GM19463 (cell line): ENCODE measurements at regions not wholly inside any gene's neighbourhood (a gene's known extent, or its start where the extent isn't known, plus 50 kb on each side); places are given as distances from the start of the nearest gene placed in this dataset.

Experiments used
- ATAC-seq: cut with Tn5 transposase; IDR thresholded peaks from one replicate; pipeline ENCODE4 v1.9.1; 2021; ENCODE audit warnings: mild to moderate bottlenecking, moderate library complexity; ENCODE audit not compliant: unreplicated experiment

DNA sequence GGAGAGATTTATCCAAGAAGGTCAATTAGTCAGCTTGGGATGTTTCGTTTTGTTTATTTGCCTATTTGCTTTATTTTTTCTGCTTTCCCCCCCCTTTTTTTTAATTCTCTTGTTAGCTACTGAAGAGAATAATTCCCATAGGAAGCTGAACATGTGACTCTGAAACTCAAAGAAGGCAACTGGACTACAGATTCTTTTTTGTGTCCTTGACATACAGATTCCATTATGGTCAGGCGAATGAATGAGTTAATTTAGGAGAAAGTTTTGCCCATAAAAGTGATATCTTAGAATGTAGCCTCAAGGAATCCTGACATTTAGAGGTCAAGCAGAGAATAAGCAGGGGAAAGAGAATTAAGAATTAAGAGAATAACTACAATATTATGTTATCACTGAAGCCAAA is 514.2 kb upstream of the LINC00305 start:
- ATAC-seq: no peak

DNA sequence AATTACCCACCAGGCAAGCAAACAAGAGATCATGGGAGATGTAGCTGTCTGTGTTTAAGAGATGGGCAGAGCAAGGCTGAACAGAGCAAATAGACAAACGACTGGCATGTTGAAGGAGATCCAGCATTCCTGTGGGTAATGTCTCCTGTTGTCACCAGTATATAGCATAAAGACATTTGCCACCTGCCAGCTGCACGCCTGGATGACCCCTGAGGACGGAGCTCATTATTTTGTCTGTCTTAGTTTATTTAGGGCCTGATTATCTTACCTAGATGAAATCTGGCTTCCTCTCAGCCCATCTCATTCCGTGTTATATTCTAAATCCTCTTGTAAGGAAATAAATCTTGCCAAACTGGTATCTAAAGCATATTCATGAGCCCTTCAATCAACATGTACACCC is 510.3 kb upstream of the LINC00305 start:
- ATAC-seq: no peak

DNA sequence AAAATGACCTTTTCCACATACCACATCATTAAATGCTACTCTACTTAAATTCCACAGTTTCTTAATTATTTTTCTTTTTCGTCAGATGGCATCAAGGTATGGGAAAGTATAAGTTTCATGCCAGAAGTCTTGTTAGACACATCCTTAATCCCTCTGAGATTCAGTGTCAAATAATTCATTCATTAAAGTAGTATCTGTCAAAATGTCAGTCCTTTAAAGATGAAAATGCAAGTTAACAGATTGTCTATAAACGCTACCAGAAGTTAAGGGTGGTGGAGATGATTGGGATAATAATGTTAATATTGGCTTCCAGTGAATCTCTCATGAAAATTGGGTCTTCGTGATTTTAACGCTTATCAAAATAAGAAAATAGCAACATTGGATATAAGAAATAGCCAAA is 504.2 kb upstream of the LINC00305 start:
- no peak for ATAC-seq

DNA sequence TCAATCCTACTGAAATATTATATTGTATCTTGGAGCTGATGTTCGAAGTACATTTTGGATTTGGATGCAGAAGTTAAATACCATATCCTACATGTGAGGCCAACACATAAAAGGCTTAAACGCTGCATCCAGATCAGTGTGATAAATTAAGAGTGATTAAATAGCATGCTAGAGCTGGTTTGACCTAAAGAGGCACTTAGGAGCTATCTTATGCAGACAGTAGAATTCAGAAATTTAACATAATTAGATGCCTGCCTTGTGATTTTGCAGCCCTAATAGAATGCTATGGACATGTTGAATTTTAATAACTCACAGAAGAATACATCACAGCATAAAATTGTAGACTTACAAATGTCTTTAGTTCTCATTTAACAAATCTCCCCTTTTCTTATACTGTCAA is 501.2 kb upstream of the LINC00305 start:
- ATAC-seq: no peak

DNA sequence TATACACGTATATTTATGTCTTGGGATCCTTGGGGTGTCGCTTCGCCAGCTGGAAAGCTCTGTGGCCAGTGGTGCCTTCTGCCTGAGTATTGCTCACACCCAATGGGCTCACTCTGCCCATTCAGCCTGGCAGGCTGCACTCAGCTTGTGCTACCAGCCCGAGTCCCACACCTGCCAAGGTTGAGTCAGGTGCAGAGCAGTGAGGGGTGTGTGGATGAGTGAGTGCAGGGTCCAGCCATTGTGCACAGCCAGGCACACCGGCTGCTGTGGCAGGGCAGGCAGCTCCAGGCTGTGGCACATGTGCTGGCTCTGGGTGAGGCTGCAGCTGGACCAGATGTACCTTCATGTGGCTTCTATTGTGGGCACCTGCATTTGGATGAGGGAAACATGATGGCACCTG is 496.9 kb upstream of the LINC00305 start:
- ATAC-seq: no peak

DNA sequence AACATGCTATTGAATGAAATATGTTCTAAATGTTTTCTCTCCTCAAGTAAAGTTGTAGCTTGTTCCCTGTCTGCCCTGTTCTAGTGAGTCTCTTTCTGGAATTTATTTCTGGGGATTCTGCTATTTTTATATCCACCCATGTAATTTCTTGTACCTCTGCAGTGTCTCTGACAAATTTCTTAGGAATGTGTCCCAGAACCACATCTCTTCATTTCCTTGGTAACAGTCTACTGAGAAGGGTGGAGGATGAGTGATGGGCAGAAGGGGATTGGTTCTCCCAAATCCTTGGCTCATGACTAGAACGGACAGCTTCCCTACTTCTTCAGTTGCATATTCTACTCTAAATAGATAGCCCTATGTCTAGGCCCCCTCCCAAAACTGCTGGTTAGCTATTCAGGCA is 490.6 kb upstream of the LINC00305 start:
- ATAC-seq: no peak

DNA sequence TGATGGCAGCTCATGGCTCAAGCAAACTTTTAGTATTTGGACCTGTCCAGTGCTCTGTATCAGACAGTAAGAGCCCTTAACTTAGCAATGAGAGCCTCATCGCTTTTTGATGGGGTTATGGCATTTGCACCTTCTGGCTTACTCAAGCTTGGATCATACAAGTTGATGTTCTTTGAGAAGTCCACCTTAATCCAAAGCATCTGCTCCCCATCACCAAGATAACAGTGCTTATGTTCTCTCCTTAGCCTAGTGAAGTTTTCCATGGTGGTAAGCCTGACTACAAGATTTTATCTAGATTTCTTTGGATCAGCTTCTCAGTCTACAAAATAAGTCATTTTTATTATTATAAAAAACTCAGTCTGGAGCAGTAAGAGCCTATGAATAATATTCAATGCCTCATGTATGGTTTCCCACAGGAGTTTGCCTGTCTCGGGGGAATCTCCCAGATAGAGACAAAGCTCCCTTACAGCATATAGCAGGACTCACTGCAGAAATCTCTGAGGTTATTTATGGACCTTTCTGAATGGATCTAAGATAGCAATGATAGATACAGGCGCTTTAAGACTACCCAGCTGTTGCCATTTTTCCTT is 472.2 kb upstream of the LINC00305 start:
- ATAC-seq: no peak

DNA sequence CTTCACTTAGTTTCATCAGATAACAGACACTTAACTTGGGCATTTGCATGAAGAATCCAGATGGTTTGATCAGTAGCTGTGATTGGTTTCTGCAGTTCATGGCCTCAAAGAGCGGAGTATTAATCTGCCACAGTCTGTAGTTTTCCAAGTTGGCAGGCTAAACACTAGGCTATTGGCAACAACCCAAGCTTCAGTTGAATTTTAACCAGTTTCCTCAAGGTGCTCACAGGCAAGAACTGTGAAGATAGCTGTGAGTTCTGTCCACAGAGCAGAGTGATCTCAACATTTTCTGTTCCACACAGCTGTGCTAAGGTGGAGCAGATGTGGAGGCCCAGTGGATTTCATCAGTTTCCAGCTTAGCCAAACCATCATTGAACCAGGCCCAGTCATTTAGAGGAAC is 469.5 kb upstream of the LINC00305 start:
- no peak for ATAC-seq

DNA sequence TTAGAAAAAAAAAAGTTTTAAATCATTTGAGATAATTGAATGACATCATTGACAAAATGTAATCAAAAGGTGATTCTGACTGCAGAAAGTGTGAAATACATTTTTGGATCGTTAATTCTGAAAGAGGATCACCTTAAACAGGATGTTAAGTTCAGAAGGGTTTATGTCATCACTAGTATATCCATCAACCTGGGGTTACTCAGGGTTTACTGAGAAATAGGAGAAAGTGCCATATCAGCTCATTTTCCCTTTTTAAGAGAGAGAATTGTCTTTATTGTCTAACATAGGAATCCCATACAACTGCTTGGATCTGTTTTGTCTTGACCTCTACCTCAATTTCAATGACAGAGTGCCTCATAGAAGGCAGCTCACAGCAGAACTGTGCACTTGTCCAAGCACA is 466.1 kb upstream of the LINC00305 start:
- no peak for ATAC-seq

DNA sequence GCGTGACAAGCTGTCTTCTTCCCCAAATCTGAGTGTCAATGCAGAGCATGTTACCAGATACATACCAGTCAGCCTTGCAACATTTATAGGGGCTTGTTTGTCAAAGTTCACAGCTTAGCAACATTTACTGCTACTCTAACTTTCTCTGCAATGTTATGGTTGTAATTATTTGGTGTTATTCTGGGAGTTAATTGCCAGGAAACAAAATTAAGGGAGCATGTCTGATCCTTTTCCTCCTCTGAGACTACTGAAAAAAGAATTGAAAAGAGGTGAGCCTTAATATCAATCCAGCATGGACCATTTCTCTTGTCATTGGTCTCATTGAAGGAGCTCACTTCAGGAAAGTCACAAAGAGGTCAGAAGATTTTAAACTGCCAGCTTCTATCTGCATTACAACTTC is 465.6 kb upstream of the LINC00305 start:
- no peak for ATAC-seq

DNA sequence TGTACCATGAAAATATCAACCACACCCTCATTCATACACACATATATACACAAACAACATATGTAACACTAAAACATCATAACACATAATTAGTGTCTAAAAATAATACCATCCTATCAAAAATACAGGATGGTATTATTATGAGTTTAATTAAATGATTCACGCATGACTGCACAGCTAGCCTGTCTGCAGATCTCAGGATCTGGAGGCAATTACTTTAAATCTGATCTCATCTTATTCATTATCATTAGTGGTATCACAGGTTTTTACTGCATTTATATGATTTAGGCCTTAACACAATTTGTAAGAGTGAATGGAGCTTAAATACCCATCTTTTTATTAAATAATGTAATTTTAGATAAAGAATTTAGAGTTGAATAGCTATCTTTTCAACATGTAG is 443.4 kb upstream of the LINC00305 start:
- ATAC-seq: no peak

DNA sequence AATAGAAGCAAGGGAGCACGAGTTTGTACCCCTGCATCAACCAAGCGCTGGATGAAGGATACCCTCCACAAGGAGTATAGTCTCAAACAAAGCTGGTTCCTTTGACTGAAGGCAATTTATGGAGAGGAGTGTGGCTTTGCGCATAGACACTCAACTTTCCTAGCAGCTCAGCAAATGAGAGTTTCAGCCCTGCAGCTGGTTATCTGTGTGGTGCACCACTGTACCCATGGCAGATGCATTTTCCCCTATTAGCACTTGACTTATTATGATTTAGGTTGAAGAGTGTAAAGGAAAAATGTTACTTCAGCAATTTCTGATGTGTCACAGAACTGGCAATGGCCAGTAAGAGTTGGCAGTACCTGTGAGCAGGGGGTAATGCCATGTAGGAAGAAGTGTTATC is 440.1 kb upstream of the LINC00305 start:
- no peak for ATAC-seq

DNA sequence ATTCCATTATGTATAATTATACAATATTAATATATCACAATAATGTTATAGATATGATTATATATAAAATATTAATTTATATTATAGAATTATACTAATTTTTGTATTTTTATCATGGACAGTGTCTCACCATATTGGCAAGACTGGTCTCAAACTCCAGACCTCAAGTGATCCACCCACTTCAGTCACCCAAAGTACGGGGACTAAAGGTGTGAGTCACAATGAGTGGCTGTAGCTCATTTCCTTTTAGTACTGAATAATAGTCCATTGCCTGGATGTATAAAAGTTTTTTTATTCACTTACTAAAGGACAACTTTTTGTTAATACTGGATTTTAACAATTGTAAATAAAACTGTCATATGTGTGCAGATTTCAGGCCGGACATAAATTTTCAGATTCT is 417.6 kb upstream of the LINC00305 start:
- ATAC-seq: no peak

DNA sequence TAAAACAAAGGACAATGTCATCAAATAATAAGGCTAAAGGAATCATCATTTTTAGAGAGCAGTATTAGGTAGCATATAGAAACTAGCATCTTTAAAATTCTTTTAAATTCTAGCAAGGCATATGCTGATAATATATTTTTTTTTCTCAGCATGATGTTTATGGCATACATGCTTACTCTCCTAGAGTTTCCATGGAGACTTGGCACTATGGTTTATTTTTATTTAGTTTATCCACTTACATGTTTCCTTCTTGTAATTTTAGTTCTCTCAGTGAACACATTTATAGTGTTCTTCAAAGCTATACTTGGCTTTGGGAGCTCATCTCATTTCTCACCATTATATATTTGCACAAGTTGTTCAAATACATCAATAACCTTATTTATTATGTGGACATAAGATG is 413.8 kb upstream of the LINC00305 start:
- ATAC-seq: no peak

DNA sequence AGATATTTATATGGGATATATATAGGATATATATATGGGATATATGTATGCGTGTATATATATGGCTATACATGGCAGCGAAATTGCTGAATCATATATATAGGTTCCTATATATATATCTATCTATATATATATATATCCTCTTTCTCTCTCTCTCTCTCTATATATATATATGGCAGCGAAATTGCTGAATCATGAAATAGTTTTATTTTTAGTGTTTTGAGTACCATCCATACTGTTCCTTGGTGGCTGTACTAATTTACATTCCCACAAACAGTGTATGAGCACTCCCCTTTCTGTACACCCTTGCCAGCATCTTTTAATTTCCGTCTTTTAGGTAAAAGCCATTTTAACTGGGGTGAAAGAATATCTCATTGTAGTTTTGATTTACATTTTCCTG is 397.6 kb upstream of the LINC00305 start:
- no peak for ATAC-seq

DNA sequence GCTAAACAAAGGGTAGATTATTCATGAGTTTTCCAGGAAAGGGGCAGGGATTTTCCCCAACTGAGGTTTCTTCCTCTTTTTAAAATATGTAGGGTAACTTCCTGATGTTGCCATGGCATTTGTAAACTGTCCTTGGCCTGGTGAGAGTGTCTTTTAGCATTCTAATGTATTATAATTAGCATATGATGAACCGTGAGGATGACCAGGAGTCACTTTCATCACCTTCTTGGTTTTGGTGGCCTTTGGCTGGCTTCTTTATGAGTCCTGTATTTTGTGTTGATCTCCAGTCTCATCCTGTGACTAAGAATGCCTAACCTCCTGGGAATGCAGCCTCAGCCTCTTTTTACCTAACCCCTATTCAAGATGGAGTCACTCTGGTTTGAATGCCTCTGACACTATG is 391.0 kb upstream of the LINC00305 start:
- ATAC-seq: no peak

DNA sequence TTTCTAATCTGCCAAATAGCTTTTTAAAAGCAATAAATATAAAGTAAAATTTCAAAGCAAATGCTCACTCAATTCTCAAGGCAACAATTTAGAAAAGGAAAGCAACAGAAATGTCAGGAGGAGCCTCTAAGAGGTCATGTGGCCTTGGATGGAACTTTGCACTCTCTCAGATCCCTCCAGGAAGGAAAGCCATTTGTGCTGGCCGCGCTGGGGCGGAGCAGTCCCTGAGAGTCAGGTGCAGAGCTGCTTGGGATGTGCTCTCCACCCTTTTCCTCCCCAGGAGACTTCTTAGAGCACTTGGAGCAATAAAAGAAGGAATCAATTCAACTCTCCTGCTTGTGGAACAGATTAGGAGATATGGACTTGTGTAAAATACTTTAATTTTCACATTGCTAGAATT is 379.8 kb upstream of the LINC00305 start:
- ATAC-seq: no peak

DNA sequence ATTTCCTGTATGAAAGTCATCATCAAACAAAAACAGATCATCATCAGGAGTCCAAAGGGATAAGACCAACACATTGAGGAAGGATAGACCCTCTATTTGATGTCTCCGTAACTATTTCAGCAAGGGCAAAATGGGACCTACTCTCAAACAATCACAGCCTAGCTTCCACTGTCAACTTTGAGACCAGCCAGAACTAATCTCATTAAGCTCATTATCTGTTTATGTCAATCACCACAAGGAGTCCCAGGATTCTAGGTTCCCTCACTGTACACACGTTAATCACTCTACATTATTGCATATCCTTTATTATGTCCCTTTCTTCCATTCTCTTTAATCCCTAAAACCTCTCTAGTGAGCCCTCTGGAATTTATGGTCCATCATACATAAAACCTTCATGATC is 370.3 kb upstream of the LINC00305 start:
- no peak for ATAC-seq

DNA sequence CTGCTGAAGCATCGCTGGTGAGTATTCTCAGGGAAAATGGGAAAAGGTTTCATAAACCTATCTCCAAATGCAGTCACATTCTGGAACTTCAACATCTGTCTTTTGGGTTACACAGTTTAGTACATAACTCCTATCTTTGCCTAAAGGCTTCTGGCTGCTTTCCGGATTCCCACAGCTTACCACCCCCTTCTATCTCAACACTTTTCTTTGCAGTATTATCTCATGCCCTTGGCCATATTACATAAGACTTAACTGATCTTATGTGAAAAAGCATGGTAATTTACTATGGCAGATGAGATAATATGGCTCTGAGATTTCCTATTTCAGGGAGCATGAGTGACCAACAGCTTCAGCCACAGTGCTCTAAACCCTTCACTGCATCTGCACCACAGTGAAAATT is 369.3 kb upstream of the LINC00305 start:
- ATAC-seq: no peak

DNA sequence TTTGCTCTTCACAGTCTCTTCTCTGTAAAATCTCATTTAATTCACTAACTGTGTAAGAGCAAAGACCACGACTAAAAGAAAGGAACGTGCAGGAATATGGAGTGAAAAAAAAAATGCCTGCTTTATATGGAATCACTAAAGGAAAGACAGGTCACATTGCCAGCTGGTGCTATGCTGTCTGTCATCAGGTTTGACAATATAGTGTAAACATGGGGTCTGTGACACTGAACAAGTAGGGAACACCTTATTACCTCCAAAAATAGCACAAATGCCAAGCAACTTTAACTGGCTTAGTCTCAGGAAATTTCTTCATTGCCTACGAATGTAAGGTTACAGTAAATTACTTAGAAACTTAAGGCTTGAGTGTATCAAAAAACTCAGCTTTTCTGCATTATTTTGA is 364.5 kb upstream of the LINC00305 start:
- no peak for ATAC-seq

DNA sequence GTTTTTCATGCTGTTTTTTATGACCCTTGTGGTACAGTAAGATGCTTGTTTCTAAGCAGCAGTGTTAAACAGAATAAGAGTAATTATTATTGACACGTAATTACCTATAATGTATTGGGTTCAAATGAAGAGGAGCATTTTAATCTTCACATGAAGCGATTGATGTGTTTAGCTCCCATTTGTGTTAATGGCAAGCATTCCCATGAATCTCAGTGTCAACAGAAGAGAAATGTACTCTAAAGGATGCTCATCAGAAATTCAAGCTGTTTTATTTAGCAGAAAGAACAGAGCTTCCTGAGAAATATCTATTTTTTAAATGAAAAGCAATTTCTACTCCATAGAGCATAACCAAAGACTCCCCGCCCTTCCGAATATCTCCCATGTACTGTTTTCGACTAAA is 341.3 kb upstream of the LINC00305 start:
- ATAC-seq: no peak

DNA sequence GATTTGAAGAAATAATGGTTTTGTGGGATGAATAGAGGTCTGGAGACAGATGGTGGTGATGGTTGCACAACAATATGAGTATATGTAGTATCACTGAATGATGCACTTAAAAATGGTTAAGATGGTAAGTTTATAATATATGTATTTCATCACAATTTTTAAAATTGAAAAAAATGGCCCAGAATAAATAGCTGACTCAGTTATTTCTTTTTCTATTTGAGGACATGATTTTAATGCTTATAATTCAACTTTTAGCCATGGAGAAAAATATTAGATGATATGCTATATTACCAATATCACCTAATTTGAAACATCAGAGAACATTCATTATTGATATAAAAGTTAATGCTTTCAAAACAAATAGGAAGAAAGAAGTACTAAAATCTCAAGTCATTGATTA is 339.8 kb upstream of the LINC00305 start:
- ATAC-seq: no peak

DNA sequence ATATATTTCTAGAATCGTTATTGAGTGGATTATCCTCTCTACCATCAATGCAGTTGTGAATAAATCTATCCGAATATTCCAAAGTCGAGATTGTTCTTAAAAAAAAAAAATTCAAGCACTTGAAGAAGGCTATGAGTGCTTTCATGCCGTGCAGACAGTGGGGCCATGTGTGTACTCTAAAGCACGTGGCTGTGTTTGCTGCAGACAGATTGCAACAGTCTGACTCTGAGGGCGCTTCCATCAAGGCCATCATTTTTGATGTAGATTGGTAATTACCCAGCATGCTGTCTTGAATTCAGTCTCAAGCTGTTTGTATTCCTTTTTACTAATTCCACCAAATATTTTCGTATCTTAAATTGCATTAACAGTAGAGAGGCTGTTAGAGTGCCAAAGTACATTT is 325.9 kb upstream of the LINC00305 start:
- no peak for ATAC-seq

DNA sequence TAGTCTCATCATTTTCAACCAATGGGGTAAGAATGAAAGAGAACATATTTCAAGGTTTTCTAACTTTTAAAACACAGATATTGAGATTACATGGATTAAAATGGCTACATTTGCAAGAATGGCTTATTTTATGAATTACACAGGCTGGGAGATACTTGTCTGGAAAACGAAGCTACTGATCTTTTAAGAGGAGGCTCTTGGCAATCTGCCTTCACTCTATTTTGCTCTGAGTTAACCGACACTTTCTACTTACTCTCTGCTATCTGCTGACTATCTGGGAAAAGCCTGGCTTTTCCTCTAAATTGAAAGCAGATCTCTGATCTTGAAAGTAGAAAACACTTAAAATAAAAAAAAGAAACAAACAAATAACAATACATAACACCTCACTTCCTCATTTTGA is 325.4 kb upstream of the LINC00305 start:
- no peak for ATAC-seq
